Central memory CD8-positive, alpha-beta T cell (primary cell): ENCODE measurements at regions not wholly inside any gene's neighbourhood (a gene's known extent, or its start where the extent isn't known, plus 50 kb on each side); places are given as distances from the start of the nearest gene placed in this dataset.
"Not testable (repeated sequence)": the region's sequence is repeated elsewhere in the genome, so short reads cannot be mapped to it uniquely, and the experiment has no call there.

Experiments used
- ATAC-seq: fragments of 150-1000 bp; cut with Tn5 transposase; replicated peaks from 2 replicates; pipeline ENCODE4 v1.10.0; 2022; ENCODE audit warnings: mild to moderate bottlenecking, moderate FRiP score, moderate number of reproducible peaks; ENCODE audit not compliant: poor library complexity, severe bottlenecking; ENCODE audit errors: extremely low read depth
- DNase-seq, 2 donors: peaks; one replicate each; pipeline ENCODE4 v3.0.0; 2021; ENCODE audit warnings: low spot score in 2 of 2
- H3K27ac Mint-ChIP-seq: one replicate; pipeline ENCODE4 v1.8.0; 2022; ENCODE audit warnings: low read depth, mild to moderate bottlenecking, moderate library complexity, mixed read lengths
- H3K27me3 Mint-ChIP-seq: one replicate; pipeline ENCODE4 v1.8.0; 2022; ENCODE audit warnings: mixed read lengths
- H3K36me3 Mint-ChIP-seq: one replicate; pipeline ENCODE4 v1.8.0; 2022; ENCODE audit warnings: mild to moderate bottlenecking, moderate library complexity, mixed read lengths; ENCODE audit not compliant: insufficient read depth
- H3K4me1 Mint-ChIP-seq: one replicate; pipeline ENCODE4 v1.8.0; 2022; ENCODE audit warnings: mixed read lengths
- H3K4me3 Mint-ChIP-seq: one replicate; pipeline ENCODE4 v1.8.0; 2022; ENCODE audit warnings: mild to moderate bottlenecking, moderate library complexity, mixed read lengths
- H3K9me3 Mint-ChIP-seq: one replicate; pipeline ENCODE4 v1.8.0; 2022; ENCODE audit warnings: mixed read lengths

DNA sequence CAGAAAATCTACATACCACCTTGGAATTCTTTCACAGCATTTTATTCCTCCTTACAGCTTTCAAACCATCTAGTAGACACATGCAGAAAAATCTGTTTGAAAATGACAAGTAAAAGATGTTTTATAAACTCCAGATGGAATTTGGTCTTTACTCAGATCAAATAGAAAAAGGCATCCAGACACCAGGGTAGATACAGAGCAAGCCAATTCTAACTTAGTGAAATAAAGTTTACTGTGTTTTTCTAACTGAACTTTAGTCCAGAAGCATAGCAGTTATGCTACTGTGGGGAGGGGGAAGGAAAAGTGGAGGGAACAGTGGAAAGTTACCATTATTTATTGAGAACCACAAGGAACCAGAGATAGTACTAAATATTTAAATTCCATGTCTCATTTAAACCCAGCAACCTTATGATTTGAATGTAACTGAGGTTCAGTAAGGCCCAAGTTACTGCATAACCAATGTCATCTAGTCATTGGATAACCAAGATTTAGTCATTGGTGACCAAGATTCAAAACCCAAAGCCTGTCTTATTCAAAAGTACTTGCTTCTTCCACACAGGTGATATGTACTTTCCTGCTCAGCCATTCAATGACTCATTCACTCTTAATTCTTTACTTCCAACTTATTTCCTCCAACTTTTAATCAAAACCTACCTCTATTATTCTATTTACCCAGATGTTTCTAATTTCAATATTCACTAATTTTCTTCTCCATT, 57.7 kb downstream of the RAD51AP2 start:
- H3K4me3 Mint-ChIP-seq: no peak overlapping the region
- H3K27me3 Mint-ChIP-seq: no peaks in the 10 kb centered on the region
- no peaks in the 10 kb centered on the region for H3K36me3 Mint-ChIP-seq
- no peaks in the 10 kb centered on the region for H3K4me1 Mint-ChIP-seq
- peaks cover 25% of the 10 kb centered on the region for H3K9me3 Mint-ChIP-seq
- DNase-seq (no peak), ATAC-seq (no peak)
- no peak overlapping the region for H3K27ac Mint-ChIP-seq

DNA sequence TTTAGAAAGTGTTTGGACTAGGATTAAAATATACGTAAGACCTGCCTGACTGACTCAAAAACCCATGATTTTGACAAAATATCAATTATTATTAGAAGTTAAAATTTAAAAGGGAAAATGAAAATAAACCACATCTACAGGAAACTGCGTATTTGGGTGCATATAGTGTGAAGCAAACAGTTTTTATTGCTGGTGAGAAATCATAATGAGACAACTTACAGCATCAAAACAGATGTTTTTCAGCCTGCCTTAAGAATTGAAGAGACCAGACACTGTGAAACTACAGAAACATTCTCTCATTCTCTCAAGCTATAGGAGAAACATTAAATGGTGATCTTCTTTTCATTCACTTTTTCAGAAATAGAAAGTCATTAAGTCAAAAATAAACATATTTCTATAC, 62.9 kb downstream of the RAD51AP2 start:
- H3K4me3 Mint-ChIP-seq: no peak overlapping the region
- no peaks in the 10 kb centered on the region for H3K4me1 Mint-ChIP-seq
- H3K9me3 Mint-ChIP-seq: peaks cover 20% of the 10 kb centered on the region
- H3K36me3 Mint-ChIP-seq: no peaks in the 10 kb centered on the region
- no peaks in the 10 kb centered on the region for H3K27me3 Mint-ChIP-seq
- ATAC-seq (no peak), DNase-seq (no peak)
- no peak overlapping the region for H3K27ac Mint-ChIP-seq

DNA sequence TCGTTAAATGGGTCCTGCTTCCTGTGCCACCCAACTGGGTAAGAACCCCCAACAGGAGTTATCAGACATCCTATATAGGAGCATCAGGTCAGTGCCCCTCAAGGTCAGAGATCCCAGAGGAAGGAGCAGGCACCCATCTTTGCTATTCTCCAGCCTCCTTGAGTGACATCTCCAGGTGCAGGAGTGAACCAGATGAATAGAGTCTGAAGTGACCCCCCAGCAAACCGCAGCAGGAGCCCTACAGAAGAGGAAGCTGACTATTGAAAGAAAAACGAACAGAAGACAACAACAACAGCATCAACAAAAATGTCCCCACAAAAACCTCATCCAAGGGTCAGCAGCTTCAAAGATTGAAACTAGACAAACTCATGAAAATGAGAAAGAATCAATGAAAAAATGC, 72.0 kb downstream of the RAD51AP2 start:
- H3K36me3 Mint-ChIP-seq, H3K4me1 Mint-ChIP-seq, H3K27ac Mint-ChIP-seq, DNase-seq, ATAC-seq, H3K4me3 Mint-ChIP-seq, H3K27me3 Mint-ChIP-seq: not testable (repeated sequence)
- peaks cover 26% of the 10 kb centered on the region for H3K9me3 Mint-ChIP-seq

DNA sequence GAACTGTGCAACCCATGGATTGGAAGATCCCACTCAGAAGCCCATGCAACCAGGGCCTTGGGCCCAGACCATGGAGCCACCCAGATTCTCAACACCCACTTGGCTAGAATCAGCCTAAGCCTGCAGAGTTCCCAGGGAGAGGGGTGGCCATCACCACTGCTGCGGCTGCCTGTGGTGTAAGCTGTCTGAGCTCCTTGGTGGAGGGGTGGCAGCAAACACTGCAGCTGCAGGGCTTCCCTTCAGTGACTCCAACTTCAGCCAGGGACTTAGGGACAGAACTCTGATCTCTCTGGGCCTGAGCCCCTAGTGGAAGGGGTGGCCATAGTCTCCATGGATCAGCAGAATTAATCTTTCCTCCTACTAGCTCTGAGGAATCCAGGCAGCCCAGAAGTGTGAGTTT, 72.5 kb downstream of the RAD51AP2 start:
- Mint-ChIP-seq H3K27me3 (no peaks in the 10 kb centered on the region), H3K9me3 (peaks cover 26% of the 10 kb centered on the region), H3K4me1 (no peaks in the 10 kb centered on the region), H3K27ac (no peak overlapping the region), H3K36me3 (no peaks in the 10 kb centered on the region), H3K4me3 (no peak overlapping the region)
- ATAC-seq: no peak
- DNase-seq: no peak

DNA sequence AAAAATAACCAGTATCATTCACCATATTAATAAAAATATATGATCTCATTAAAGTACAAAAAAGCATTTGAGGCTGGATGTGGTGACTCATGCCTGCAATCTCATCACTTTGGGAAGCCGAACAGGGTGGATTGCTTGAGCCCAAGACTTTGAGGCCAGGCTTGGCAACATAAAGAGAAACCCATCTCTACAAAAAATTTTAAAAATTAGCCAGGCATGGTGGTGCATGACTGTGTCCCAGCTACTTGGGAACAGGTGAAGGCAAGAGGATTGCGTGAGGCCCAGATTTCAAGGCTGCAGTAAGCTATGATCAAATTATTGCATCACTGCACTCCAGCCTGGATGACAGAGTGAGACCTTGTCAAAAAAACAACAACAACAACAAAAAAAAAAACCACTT, 75.9 kb downstream of the RAD51AP2 start:
- no peaks in the 10 kb centered on the region for H3K27me3 Mint-ChIP-seq
- DNase-seq: no peak
- ATAC-seq: no peak
- no peak overlapping the region for H3K4me3 Mint-ChIP-seq
- H3K9me3 Mint-ChIP-seq: peaks cover 17% of the 10 kb centered on the region
- H3K27ac Mint-ChIP-seq: no peak overlapping the region
- no peaks in the 10 kb centered on the region for H3K4me1 Mint-ChIP-seq
- no peaks in the 10 kb centered on the region for H3K36me3 Mint-ChIP-seq

DNA sequence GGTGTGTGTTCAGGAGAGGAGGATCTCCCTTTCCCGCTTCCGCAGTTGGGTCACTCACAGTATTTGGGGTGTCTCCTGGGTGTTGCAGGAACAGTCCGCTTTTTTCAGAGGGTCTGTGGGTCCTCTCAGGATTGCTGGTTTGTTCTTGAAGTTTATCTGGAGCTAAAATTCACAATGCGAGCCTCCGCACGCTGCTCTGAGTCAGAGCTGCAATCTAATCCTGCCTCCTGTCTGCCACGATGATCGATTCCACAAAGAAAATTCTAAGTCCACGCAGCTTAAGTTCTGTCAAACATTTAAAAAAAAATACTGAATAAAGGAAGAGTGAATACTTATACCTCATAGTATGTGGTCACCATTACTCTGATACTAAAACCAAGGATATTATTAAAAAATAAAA, 76.5 kb downstream of the RAD51AP2 start:
- Mint-ChIP-seq H3K36me3 (no peaks in the 10 kb centered on the region), H3K27me3 (no peaks in the 10 kb centered on the region)

DNA sequence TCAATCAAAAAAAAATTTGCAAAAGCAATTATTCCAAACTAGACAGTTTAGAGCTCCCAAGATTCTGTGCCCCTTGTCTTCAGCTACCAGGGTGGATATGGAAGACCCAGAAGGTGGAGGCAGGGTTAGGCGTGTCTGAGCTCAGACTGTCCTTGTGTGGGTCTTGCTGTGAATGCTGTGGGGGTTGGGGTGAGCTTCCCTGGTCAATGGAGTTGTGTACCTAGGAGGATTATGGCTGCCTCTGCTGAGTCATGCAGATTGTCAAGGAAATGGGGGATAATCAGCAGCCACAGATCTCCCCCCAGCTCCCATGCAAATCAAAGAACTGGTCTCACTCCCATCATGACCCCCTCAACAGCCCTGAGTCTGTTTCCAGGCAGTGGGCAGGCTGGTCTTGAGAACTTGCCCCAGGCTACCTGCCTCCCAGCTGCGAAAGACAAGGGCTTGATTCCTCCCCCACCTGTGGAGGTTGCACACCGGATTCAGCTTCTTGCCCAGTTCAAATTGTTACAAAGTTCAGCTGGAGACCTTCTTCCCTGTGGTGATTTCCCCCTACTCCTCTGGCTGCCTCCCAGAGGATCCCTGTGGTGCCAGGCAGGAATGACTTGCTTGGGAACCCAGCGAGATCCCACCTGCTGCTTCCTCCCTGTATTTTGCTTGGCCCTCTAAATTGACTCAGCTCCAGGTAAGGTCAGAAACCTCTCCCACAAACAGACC, 77.0 kb downstream of the RAD51AP2 start:
- H3K27ac Mint-ChIP-seq: no peak overlapping the region
- ATAC-seq: no peak
- H3K27me3 Mint-ChIP-seq: no peaks in the 10 kb centered on the region
- H3K4me3 Mint-ChIP-seq: no peak overlapping the region
- H3K9me3 Mint-ChIP-seq: peaks cover 9% of the 10 kb centered on the region
- no peak for DNase-seq
- H3K4me1 Mint-ChIP-seq: no peaks in the 10 kb centered on the region
- H3K36me3 Mint-ChIP-seq: no peaks in the 10 kb centered on the region

More for the DNA sequence above, 76.5 kb downstream of the RAD51AP2 start:
- no peak overlapping the region for H3K27ac Mint-ChIP-seq
- no peaks in the 10 kb centered on the region for H3K4me1 Mint-ChIP-seq
- no peak overlapping the region for H3K4me3 Mint-ChIP-seq
- H3K9me3 Mint-ChIP-seq: peaks cover 14% of the 10 kb centered on the region
- DNase-seq (no peak), ATAC-seq (no peak)

DNA sequence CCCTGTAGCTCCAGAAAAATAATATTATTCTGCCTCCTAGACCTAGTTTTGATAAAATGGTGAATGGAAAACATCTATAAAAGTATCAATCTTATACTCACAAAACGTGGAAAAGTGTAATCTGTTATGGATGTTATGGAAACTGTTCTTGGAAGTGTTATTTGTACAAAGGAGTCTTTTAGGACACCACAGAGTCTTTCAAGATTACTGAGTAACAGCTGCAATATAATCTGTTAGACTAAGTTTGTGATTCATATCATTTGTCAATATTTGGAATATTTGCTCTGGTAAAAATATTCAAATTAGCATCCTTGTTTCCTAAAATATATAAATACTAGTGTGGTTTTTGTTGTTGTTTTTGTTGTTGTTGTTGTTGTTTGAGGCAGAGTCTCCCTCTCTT, 87.9 kb downstream of the RAD51AP2 start:
- Mint-ChIP-seq H3K4me3 (no peak overlapping the region), H3K27ac (no peak overlapping the region), H3K9me3 (no peaks in the 10 kb centered on the region), H3K36me3 (no peaks in the 10 kb centered on the region), H3K4me1 (no peaks in the 10 kb centered on the region), H3K27me3 (no peaks in the 10 kb centered on the region)
- no peak for ATAC-seq
- no peak for DNase-seq

DNA sequence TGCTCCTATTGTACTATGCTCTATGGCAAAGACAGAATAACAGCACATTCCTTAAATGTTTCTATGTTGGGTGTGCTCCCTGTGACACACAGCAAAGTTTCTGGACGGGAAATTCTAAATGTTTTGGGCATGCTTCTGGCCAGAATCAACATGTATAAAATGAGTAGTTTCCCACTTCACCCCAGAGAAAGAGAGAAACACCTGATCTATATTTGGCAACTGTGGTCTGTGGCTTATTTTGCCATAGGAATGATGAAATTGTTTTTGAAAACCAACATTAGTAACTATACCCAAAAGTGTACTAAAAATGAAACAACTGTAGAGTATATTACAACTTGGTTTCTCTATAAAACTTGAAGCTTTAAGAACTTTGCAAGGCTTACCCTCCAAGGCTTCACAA, 89.1 kb downstream of the RAD51AP2 start:
- Mint-ChIP-seq H3K4me3 (no peak overlapping the region), H3K27ac (no peak overlapping the region), H3K4me1 (no peaks in the 10 kb centered on the region), H3K27me3 (no peaks in the 10 kb centered on the region), H3K36me3 (no peaks in the 10 kb centered on the region), H3K9me3 (peaks cover 6% of the 10 kb centered on the region)
- ATAC-seq: no peak
- DNase-seq: no peak

DNA sequence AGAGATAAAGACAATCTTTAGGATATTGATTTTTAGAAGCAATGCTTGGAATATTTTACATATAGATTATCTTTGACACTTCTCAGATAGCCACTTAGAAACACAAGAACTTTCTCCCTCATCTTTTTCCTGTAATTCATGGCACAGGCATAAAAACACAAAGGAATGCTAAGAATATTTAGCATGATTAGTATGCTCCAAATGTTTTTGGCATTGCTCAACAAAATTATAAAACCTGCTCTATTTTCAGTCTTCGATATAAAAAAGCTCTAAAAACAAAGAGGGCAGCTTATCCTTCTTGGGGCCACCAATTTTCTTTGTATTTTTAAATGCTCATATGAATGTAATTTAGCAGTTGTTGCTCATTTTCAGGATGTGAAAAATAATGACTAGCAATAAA, 90.8 kb downstream of the RAD51AP2 start:
- Mint-ChIP-seq H3K36me3 (no peaks in the 10 kb centered on the region), H3K9me3 (peaks cover 10% of the 10 kb centered on the region), H3K27me3 (no peaks in the 10 kb centered on the region), H3K4me3 (no peak overlapping the region), H3K4me1 (no peaks in the 10 kb centered on the region), H3K27ac (no peak overlapping the region)
- no peak for DNase-seq
- ATAC-seq: no peak

DNA sequence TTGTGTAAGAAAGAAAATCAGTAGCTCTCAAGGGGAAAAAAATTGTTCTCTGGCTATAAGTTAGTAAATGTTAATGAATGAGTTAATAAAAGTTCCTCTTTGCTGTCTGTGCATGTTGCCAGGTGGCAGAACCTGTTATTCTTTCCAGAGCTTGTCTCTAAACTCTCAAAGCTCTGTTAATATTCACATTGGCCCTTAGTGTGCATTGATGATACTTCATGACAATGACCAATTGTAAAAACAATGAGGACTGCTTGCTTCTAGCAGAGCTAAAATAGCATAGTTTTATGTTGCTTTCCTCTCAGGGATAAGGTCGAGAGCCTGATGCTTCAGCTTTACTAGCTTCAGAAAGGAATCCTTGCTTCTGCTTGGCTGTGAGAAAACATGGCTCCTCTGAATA, 91.5 kb downstream of the RAD51AP2 start:
- Mint-ChIP-seq H3K4me3 (no peak overlapping the region), H3K27me3 (no peaks in the 10 kb centered on the region), H3K4me1 (no peaks in the 10 kb centered on the region), H3K27ac (no peak overlapping the region), H3K9me3 (peaks cover 10% of the 10 kb centered on the region), H3K36me3 (no peaks in the 10 kb centered on the region)
- ATAC-seq: no peak
- DNase-seq: no peak

DNA sequence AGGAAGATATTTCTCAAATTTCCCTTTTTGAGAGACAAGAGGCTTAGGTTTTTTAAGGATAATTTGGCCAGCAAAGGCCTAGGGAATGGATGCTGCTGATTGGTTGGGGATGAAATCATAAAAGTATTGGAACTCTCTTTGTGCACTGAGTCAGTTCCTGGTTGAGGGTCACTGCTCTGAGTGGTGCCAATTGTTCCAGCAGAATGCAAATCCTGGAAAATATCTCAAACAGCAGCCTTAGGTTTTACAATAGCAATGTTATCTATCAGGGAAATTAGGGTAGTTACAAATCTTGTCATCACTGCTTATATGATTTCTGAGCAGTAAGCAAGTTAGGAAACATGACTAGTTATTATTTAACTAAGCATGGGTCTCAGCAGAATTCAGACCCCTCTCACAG, 96.2 kb downstream of the RAD51AP2 start:
- no peak for ATAC-seq
- no peaks in the 10 kb centered on the region for H3K4me1 Mint-ChIP-seq
- no peaks in the 10 kb centered on the region for H3K27me3 Mint-ChIP-seq
- no peak overlapping the region for H3K4me3 Mint-ChIP-seq
- H3K9me3 Mint-ChIP-seq: peaks cover 10% of the 10 kb centered on the region
- no peaks in the 10 kb centered on the region for H3K36me3 Mint-ChIP-seq
- DNase-seq: no peak
- no peak overlapping the region for H3K27ac Mint-ChIP-seq

DNA sequence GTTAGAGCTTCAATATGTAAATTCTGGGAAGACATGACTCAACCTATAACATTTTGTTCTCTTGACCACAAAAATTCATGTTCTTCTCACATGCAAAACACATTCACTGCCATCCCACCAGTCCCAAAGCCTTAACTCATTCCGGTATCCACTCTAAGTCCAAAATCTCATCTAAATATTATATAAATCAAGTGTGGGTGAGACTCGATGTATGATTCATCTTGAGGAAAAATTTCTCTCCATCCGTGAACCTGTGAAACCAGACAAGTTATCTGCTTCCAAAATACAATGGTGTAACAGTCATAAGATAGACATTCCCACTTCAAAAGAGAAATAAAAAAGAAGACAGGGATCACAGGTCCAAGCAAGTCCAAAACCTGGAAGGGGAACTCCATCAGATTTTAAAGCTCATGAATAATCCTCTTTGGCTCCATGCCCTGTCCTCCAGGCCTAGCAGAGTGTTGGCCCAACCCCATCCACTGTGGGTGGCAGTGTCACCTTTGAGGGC, 101.3 kb downstream of the RAD51AP2 start:
- H3K27ac Mint-ChIP-seq: no peak overlapping the region
- H3K27me3 Mint-ChIP-seq: no peaks in the 10 kb centered on the region
- no peaks in the 10 kb centered on the region for H3K9me3 Mint-ChIP-seq
- H3K36me3 Mint-ChIP-seq: no peaks in the 10 kb centered on the region
- H3K4me1 Mint-ChIP-seq: no peaks in the 10 kb centered on the region
- H3K4me3 Mint-ChIP-seq: no peak overlapping the region
- ATAC-seq (no peak), DNase-seq (no peak)
